Endothelial cell of umbilical vein (primary cell): ENCODE measurements at regions not wholly inside any gene's neighbourhood (a gene's known extent, or its start where the extent isn't known, plus 50 kb on each side); places are given as distances from the start of the nearest gene placed in this dataset.

ENCODE experiments used
- BruUV-seq: library from RNA; stranded (reverse); fragments of 400-500 nt; replicated peaks from 2 replicates; lab custom pipeline; 2021; lab: Mats Ljungman, UMichigan
- CTCF ChIA-PET: fragments of 300-600, 350-600 bp; sonication (Branson Sonifier 250); formaldehyde crosslinking; loops from one replicate; lab custom pipeline; 2021; ENCODE audit warnings: antibody characterized with exemption, inconsistent platforms; lab: Charles Lee
- POLR2A ChIA-PET: fragments of 300-600, 350-600 bp; sonication (Branson Sonifier 250); formaldehyde crosslinking; loops from one replicate; lab custom pipeline; 2021; ENCODE audit warnings: antibody characterized with exemption, inconsistent platforms; lab: Charles Lee
- DNase-seq: peaks from one replicate; pipeline ENCODE4 v3.0.0-alpha.2; 2011; ENCODE audit warnings: low read depth, low spot score
- FAIRE-seq: peaks from 2 replicates; lab custom pipeline; 2011; peaks lifted over from hg19 to GRCh38; lab: Jason Lieb, UNC
- H2AFZ ChIP-seq: 2 replicates; pipeline ENCODE4 v1.6.0; 2012; ENCODE audit warnings: low read depth, low read length, control low read depth, inconsistent platforms
- H3K27ac ChIP-seq: 2 replicates; pipeline ENCODE4 v1.5.1; 2011; ENCODE audit warnings: low read depth, mild to moderate bottlenecking, control low read depth, low read length, moderate library complexity; ENCODE audit not compliant: insufficient read depth
- H3K27me3 ChIP-seq, 2 experiments: 2 replicates each; pipeline versions ENCODE4 v1.6.0 to v1.6.1; 2011; ENCODE audit warnings: low read length in 2 of 2, mixed read lengths in 1 of 2; ENCODE audit not compliant: control insufficient read depth in 2 of 2, insufficient read depth in 2 of 2
- H3K36me3 ChIP-seq, 2 experiments: 2 replicates in 1 of 2; 3 replicates in 1 of 2; pipeline ENCODE4 v1.5.1; 2011; ENCODE audit warnings: low read length in 2 of 2, mild to moderate bottlenecking in 1 of 2, moderate library complexity in 1 of 2; ENCODE audit not compliant: control insufficient read depth in 2 of 2, insufficient read depth in 2 of 2; ENCODE audit errors: extremely low read depth in 1 of 2
- H3K4me1 ChIP-seq: 3 replicates; pipeline ENCODE4 v1.5.1; 2011; ENCODE audit warnings: mild to moderate bottlenecking, low read length; ENCODE audit not compliant: control insufficient read depth, insufficient read depth; ENCODE audit errors: extremely low read depth
- H3K4me2 ChIP-seq: 2 replicates; pipeline ENCODE4 v1.6.1; 2011; ENCODE audit warnings: low read length, control low read depth, mixed read lengths; ENCODE audit not compliant: insufficient read depth
- H3K4me3 ChIP-seq, 3 experiments: fragments of 200-600 bp in 1 of 3; sonication (generic), shearing (Covaris generic) in 1 of 3; replicated peaks in 1 of 3; 2 replicates each; pipeline ENCODE4 v1.5.1; 2011 to 2016; ENCODE audit warnings: control low read depth in 3 of 3, low read length in 3 of 3, mild to moderate bottlenecking in 2 of 3, inconsistent platforms in 1 of 3, low read depth in 1 of 3, moderate library complexity in 1 of 3; ENCODE audit not compliant: insufficient read depth in 1 of 3
- H3K79me2 ChIP-seq: 2 replicates; pipeline ENCODE4 v1.6.0; 2012; ENCODE audit warnings: low read length, inconsistent platforms; ENCODE audit not compliant: control insufficient read depth, insufficient read depth
- H3K9ac ChIP-seq: replicated peaks from 2 replicates; pipeline ENCODE3; 2011; ENCODE audit warnings: low read length, control low read depth; ENCODE audit not compliant: insufficient read depth; ENCODE audit errors: extremely low read depth
- H3K9me1 ChIP-seq: replicated peaks from 3 replicates; pipeline ENCODE4 v1.6.0; 2011; ENCODE audit warnings: mild to moderate bottlenecking, low read length; ENCODE audit not compliant: control insufficient read depth, insufficient read depth; ENCODE audit errors: extremely low read depth
- H3K9me3 ChIP-seq: replicated peaks from 2 replicates; pipeline ENCODE4 v1.5.1; 2012; ENCODE audit warnings: low read length, inconsistent platforms; ENCODE audit not compliant: control insufficient read depth, insufficient read depth
- H4K20me1 ChIP-seq: replicated peaks from 2 replicates; pipeline ENCODE3; 2011; ENCODE audit warnings: mild to moderate bottlenecking, low read length; ENCODE audit not compliant: control insufficient read depth, insufficient read depth; ENCODE audit errors: extremely low read depth
- CTCF ChIP-seq, 2 donors: IDR thresholded peaks; 1 replicate in 1 of 2; 2 replicates in 1 of 2; pipeline ENCODE4 v1.5.1; 2011; ENCODE audit warnings: low read length in 2 of 2, mild to moderate bottlenecking in 2 of 2, moderate library complexity in 2 of 2, control low read depth in 1 of 2, inconsistent platforms in 1 of 2, low read depth in 1 of 2; ENCODE audit not compliant: insufficient read depth in 1 of 2; ENCODE audit errors: extremely low read depth in 1 of 2
- EZH2 ChIP-seq: IDR thresholded peaks from 2 replicates; pipeline ENCODE4 v1.6.1; 2012; ENCODE audit warnings: borderline replicate concordance, low read depth, mild to moderate bottlenecking, moderate library complexity, low read length, inconsistent platforms; ENCODE audit not compliant: severe bottlenecking
- FOS ChIP-seq: IDR thresholded peaks from 2 replicates; pipeline ENCODE4 v1.6.1; 2011; ENCODE audit warnings: mild to moderate bottlenecking, low read length, moderate library complexity, borderline replicate concordance; ENCODE audit not compliant: insufficient read depth
- GATA2 ChIP-seq: IDR thresholded peaks from 2 replicates; pipeline ENCODE4 v1.7.0; 2011; ENCODE audit warnings: low read depth, mild to moderate bottlenecking, moderate library complexity, mixed read lengths, low read length; ENCODE audit not compliant: insufficient read length, insufficient read depth
- JUN ChIP-seq: IDR thresholded peaks from 2 replicates; pipeline ENCODE4 v1.6.1; 2011; ENCODE audit warnings: borderline replicate concordance, low read depth; ENCODE audit not compliant: insufficient read length, insufficient read depth
- MYC ChIP-seq: IDR thresholded peaks from one replicate; pipeline ENCODE4 v1.6.1; 2011; ENCODE audit warnings: mild to moderate bottlenecking, low read depth, low read length
- POLR2A ChIP-seq: IDR thresholded peaks from 2 replicates; pipeline ENCODE4 v1.6.1; 2012; ENCODE audit warnings: low read depth, mild to moderate bottlenecking, control low read depth, low read length
- POLR2AphosphoS5 ChIP-seq: IDR thresholded peaks from 2 replicates; pipeline ENCODE4 v1.6.1; 2012; ENCODE audit warnings: low read depth, mild to moderate bottlenecking, control low read depth, low read length, moderate library complexity; ENCODE audit not compliant: insufficient read depth
- dilution Hi-C: fragments of 300-500 bp; cut with MboI; formaldehyde crosslinking; loops from one replicate; pipeline ENCODE4 v1.15.0; 2019; ENCODE audit warnings: low sequenced_read_pairs; ENCODE audit not compliant: extremely low pct_ligation_motif_present
- intact Hi-C: fragments of 100-400 bp; cut with micrococcal nuclease; formaldehyde crosslinking; loops from one replicate; pipeline ENCODE4 v1.10.0; 2022
- TF ChIP-seq, protein P1 (sequence below): IDR thresholded peaks from 2 replicates; pipeline ENCODE4 v1.6.1; 2011; ENCODE audit not compliant: insufficient read depth, insufficient read length

GRCh38 chr7:33816106-33816505, 89.2 kb upstream of the BMPER start:
- ChIA-PET CTCF (interaction anchor here (0.8 to 1.8 kb wide), 4 partner anchors 8 to 116 kb away, joined by 3 to 8 read pairs (median 3); no protein-coding TSS in a partner anchor), POLR2A (no interaction called here)
- dilution Hi-C loops, result no loop called here
- Histone ChIP-seq H3K36me3 (no peaks in the 10 kb centered on the region), H3K9ac (no peak overlapping the region), H3K4me1 (peaks cover 13% of the 10 kb centered on the region), H3K9me3 (no peaks in the 10 kb centered on the region), H3K27me3 (no peaks in the 10 kb centered on the region), H3K79me2 (no peaks in the 10 kb centered on the region), H2AFZ (no peak overlapping the region), H4K20me1 (no peaks in the 10 kb centered on the region), H3K4me2 (no peak overlapping the region), H3K9me1 (no peaks in the 10 kb centered on the region), H3K27ac (no peak overlapping the region), H3K4me3 (no peak overlapping the region)
- DNase-seq, result no peak
- BruUV-seq, result no TSS peak
- intact Hi-C loops, result no loop called here
- FAIRE-seq, result no peak
- TF ChIP-seq GATA2, result no peak
- no peak for TF ChIP-seq POLR2A
- no peak for TF ChIP-seq POLR2AphosphoS5
- TF ChIP-seq CTCF (IDR thresholded peaks at IDR 0.05; ENCODE audit: extremely low read depth in 1 of 2, insufficient read depth in 1 of 2, low read depth in 1 of 2, low read length in 2 of 2), result no peak
- TF ChIP-seq, protein P1, sequence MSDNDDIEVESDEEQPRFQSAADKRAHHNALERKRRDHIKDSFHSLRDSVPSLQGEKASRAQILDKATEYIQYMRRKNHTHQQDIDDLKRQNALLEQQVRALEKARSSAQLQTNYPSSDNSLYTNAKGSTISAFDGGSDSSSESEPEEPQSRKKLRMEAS, result no peak
- no peak for TF ChIP-seq JUN
- no peak for TF ChIP-seq MYC
- TF ChIP-seq EZH2, result no peak
- TF ChIP-seq FOS, result no peak
